ENCODE measurements at regions not wholly inside any gene's neighbourhood (a gene's known extent, or its start where the extent isn't known, plus 50 kb on each side); places are given as distances from the start of the nearest gene placed in this dataset.

DNA sequence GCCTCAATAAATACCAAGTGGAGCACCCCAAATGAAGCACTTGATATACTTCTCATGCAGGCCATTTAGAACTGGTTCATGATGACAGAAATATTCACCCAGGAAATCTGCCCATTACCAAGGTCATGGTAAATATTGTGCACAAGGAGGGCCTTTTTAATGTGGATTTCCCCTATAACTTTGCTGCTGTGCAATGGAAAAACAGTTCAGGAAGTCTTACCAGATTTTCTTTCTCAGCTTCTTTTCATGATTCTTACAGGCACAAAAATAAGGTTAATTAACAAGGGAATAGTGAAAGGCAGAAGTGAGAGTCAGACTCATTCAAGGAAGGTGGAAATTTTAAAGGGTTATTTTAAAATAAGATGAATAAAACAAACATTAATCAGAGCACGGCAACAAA lies 904.3 kb upstream of the GRIA3 start:
- TF ChIP-seq POLR2A (IDR thresholded peaks at IDR 0.05; ENCODE audit: low read depth, low read length) (no peak), POLR2AphosphoS5 (IDR thresholded peaks at IDR 0.05; ENCODE audit: low read depth, low read length) (no peak), TAF1 (IDR thresholded peaks at IDR 0.05; ENCODE audit: low read depth, low read length) (no peak), SPI1 (IDR thresholded peaks at IDR 0.05; ENCODE audit: low read depth, low read length) (no peak)
